ENCODE measurements at regions not wholly inside any gene's neighbourhood (a gene's known extent, or its start where the extent isn't known, plus 50 kb on each side); places are given as distances from the start of the nearest gene placed in this dataset.

DNA sequence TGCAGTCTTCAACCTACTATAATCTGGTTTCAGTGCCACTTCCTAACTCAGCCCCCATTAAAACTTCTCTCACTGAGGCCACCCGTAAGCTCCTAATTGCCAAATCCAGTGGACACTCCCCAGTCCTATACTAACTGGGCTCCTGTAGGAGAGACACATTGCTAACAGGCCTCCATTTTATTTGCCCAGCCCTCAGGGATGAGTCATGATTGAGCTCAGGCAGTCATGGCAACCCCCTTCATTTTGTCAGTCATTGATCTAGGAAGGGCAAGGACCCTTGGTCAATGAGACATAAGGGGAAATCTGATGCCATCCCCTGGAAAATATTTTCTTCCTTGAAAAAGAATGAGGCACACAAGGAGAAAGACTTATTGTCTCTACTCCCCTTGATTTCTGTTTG, 70.1 kb upstream of the HIF1A start:
- peak; percentile 49 for DNase-seq (ENCODE audit: low read depth)

DNA sequence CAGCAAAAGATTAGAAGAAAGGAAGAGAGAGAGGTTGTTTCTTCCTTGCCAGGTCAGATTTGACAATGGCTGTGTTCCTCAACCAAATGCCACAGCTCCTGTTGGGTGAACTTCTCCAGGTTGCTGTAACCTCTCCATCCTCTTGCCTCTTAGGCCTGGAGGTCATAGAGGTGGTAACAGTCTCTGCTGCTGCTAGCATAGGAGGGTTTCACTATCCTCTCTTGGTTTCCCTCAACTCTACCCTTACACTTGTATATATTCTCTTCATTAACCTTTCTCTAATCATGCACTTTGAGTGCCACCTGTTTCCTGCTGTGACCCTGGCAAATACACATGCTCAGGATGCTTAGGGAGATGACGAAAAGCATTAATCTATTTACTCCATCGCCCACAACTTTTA, 67.7 kb upstream of the HIF1A start:
- DNase-seq (ENCODE audit: low read depth) = no peak

DNA sequence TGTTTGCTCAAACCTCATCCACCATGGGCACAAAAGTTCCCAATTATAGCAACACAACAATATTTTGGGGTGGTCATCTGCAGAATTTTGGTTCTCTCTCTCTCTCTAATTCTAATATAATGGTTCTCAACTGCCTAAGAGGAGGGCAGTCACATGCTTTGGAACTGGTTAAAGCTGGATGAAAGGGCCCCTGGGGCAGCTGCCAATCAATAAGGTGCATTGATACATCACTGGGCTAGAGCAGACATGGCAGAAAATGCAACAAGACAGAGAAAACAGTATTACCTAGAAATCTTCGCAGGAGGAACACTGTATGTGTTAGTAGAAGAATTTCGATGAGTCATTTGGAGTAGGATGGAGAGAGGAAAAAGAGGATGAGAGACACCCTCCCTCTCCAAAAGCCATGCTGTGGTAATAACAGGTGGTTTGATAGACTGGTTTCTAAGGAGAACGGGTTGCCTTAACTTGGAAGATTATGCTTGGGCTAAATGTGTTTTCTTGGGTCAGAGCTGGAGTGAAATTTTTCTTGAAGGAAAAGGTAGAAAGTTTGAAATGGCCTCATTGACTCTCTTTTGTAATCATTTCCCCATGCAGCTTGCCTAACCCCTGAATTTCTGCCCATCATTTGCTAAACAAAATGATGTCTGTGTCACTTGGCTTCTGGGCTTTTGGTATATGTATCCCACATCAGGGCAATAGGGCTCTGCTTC, 67.1 kb upstream of the HIF1A start:
- no peak for DNase-seq (ENCODE audit: low read depth)

DNA sequence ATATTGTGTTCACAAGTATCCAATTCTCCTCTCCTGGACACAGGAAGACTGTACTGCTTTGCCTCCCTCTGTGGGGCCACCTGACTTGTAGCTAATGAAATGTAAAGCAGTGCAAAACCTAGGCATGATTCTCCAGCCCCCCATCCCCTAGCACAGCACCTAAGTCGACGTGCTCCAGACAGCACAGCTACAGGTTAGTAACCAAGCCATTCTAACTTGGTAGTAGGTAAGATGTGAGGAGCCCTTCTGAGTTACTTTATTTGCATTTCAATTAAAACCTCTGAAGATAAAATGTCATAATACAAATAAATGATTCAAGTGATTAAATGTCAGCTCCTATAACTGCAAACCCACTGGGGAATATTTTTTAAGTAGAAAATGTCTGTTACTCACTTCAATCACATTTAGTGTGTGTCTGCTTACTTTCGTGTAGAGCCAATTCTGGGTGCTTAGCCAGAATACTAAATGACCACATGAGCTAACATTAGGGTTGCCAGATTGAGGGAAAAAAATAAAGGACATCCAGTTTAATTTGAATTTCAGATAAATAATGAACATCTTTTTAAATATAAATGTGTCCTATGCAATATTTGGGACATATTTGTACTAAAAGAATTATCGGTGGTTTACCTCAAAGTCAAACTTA, 64.8 kb upstream of the HIF1A start:
- DNase-seq (ENCODE audit: low read depth) = no peak

DNA sequence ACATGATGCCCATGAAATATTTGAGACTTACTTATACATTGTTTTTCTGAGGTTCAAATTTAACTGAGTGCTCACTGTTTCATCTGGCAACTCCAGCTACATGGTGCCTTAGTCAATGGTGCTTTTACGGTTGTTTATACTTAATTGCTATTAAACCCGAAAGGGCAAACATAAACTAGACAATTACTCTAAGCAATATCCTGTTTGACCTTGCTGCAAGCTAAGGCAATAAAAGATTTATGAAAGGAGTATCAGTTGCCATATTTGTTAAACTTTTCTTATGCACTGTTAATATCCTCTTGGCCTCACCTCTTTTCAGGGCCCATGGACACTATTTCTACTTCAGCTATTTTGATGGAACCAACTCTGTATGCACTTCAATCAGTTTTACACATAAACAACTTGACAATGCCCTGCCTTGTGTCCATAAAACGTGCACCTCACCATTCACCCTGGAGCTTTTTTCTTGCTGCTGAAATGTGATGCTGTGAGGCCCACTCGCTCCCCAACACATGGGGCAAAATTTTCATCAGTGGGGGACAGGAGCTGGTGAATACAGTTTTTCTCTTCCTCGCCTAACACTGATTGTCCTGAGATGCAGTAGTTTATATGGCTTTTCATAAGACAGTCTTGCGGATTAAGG, 64.1 kb upstream of the HIF1A start:
- DNase-seq (ENCODE audit: low read depth) = no peak

DNA sequence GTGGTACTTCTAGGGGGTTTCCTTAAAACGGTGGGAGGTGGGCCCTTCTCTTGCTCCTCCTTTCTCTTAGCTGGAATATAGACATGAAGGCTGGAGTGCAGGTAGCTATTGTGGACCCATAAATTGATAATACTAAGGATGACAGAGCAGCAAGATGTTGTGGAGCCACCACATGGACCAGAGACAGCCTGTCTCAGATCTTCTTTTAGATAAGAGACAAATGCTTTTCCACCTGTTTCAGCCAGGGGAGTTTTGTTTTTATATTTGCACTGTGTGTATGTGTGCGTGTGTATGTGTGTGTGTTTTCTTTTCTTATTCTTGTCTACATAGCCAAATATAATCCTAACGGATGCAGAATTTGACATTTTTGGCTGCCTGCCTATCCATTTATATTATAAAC, 62.9 kb upstream of the HIF1A start:
- no peak for DNase-seq (ENCODE audit: low read depth)

DNA sequence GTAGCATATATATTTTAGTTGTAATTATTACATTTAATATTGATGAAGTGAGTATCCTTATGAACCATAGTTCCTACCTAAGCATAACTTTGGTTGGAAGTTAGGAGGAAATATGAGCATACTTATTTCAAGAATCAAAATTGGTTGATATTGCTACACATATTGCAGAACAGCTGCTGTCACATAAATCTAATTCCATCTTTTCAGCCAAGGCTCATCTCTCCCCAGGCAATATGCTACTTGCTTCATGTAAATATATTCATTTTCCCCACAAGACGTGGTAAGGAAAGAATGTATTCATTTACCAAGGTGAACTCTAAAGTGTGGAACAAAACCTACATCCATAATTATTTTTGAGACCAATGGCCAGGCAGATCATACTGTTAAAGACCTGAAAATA, 62.5 kb upstream of the HIF1A start:
- no peak for DNase-seq (ENCODE audit: low read depth)

DNA sequence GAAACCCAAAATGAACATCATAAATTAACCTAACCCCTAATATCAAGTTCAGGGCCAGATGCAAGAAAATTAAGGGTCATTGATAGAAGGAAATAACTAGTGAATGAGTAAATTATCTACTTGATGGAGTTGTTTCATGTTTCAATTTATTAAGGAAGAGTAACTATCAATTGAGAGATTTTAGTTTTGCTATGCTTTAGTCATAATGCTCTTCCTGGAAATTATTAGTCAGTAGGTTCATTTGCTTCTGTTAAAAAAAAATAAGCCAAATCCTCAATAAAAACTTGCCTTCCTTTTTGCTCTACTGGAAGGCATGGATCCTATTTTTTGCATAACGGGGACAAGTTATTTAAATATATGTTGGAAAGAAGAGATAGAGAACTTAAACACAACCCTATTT, 59.0 kb upstream of the HIF1A start:
- DNase-seq (ENCODE audit: low read depth) = no peak

DNA sequence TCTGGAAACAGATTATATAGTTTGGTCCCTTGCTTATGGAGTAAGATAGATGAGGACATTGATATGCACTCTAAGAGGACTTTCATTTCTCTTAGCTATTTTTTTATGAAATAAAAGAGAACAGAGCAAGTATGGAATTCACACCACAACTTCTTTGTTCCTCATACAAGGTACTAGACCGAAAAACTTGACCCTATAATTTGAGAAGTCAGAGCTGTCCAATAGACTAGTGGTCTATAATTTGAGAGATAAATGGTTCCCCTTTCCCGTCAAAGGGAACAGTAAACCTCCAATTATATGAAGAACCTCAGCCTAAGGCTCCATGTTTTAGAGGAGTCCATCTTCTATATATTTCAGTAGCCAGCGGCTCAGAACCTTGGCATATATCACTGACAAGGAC, 58.5 kb upstream of the HIF1A start:
- no peak for DNase-seq (ENCODE audit: low read depth)

DNA sequence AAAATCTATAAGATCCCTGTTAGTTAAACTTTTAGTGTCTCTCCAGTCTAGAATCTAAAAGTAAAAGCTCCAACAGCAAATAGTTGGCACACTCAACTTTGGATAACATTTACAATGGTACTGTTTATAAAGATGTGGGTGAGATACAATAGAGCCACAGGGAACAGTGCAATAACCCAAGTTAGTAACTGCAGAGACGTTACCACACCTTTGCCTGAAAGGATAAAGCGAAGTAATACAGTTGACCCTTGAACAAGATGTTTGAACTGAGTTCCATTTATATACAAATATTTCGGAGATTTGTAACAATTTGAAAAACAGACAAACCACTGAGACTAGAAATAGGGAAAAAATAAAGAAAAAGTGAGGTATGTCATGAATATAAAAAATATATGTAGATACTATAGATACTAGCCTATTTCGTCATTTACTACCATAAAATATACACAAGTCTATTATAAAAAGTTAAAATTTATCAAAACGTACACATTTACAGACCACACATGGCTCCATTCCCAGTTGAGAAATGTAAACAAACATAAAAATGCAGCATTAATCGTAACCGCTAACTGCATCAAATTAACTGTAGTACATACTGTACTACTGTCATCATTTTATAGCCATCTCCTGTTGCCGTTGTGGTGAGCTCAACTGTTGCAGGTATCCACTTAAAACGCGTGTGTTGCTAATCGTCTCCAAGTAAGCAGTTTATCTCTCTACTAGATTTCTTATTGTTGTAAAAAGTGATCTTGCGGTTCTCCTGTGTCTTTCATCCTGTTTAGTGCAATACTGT, 56.5 kb upstream of the HIF1A start:
- no peak for DNase-seq (ENCODE audit: low read depth)

DNA sequence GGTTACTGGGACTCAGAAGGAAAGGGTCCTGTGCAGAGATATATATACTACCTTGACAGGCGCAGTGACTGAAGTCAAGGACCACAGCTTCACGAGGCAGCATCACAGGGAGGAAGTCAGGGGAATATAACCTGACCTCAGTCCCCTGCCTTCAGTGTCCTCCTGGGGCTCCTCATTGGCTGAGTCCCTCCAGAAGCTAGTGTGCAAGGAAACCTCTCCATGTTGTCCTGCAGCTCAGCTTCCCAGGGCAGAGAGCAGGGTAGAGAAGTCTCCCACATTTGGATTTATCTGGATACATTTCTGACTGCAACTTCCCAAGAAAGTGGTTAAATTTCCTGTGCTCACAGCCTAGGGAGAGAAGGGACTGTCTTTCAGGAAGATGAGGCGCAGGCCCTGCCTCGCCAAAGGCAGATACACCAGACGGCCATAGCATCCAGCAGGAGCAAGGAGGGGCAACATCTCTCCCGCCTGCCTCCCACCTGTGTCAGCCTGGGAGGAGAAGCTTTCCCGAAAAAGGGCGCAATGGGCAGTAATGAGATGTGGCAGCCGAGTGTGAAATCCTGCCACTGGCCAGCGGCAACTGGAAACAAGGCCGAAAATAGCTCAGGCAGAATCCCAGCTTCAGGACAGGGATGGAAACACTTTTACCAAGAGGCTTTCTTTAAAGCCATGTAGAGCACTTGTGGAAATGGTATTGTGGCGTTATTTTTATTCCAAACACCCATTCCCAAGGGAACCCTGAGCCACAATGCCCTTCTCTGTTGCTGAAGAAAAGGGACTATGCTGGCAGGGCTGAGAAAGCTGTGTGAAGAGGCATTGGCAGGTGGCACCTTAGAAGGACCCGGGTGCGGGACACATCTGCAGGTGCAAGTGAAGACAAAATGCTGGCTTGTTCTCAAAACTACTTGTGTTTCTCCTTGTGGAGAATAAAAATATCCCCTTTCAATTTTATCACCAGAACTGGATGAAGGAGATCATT, 54.9 kb upstream of the HIF1A start:
- no peak for DNase-seq (ENCODE audit: low read depth)

DNA sequence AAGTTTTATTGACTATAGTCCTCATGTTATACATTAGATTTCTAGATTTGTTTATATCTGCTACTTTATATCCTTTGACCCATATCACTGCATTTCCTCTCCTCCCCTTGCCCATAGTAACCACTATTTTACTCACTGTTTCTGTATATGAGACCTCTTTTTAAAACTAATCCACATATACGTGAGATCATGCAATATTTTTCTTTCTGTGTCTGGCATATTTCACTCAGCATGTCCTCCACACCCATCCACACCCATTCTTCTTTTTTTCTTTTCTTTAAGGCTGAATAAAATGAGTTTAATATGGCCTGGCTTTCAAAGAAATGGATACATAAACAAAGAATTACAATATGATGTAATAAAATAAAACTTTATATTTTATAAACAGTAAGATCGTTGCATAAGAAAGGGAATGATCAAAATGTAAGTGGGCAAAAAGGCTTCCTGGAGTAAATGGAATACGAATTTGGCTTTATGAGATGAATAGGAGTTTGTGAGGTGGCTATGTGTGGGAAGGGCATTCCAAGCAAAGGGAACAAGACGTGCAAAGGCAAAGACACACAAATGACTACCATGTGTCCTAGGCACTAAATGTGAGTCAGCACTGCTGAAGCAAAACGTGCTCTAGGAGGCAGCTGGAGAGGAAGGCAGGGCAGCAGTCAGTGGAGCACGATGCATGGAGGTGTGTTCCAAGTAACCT, 53.2 kb upstream of the HIF1A start:
- peak; percentile 65 for DNase-seq (ENCODE audit: low read depth)

DNA sequence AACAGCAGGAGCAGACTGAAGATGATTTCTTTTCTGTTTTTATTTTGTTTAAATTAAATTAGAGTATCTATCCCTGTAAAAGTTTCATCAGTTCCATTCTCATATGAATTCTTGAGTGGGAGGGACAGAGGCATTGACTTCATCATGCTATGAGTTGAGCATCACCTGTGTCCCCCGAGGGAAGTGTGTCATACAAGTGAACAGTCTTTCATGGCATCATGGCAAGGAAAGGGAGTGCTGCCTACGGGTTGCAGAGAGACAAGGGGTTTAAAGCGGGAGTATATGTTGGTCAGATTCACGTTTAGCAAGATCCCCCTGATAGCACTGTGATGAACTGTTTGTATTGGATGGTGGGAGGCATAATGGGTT, 52.7 kb upstream of the HIF1A start:
- no peak for DNase-seq (ENCODE audit: low read depth)

DNA sequence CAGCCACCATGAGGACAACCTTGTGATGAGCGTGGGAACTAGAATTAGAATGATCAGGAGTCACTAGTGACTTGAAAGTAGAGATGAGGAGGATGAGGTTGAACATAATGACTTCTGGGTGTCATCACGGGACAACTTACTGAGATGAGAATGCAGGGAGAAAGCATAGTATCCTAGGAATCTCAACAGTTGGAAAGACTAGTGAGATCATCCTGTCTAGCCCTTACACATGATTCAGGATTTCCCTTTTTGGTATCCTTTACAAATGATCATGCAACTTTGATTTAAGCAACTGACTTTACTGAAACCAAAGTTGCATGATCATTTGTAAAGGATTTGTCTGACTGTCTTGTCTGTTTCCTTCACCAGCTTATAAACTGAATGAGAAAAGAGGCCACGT, 51.8 kb upstream of the HIF1A start:
- no peak for DNase-seq (ENCODE audit: low read depth)

DNA sequence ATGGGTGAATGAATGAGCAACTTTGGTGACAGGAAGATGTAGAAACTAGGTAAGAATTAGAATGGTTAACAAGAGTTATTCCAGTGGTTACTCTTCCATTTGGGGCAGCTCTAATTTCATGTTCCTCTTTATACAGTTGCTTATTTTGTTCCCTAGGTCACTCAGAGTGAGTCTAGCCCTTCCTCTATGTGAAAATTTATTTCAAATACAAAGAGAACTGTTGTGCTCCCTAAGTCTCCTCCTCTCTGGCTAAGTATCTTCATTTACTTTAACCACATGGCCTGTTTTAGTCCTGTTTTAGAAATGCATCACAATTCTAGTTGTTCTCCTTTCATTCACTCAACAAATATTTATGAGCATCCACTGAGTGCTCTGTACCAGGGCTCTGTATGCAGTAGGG, 51.1 kb upstream of the HIF1A start:
- DNase-seq (ENCODE audit: low read depth) = no peak

DNA sequence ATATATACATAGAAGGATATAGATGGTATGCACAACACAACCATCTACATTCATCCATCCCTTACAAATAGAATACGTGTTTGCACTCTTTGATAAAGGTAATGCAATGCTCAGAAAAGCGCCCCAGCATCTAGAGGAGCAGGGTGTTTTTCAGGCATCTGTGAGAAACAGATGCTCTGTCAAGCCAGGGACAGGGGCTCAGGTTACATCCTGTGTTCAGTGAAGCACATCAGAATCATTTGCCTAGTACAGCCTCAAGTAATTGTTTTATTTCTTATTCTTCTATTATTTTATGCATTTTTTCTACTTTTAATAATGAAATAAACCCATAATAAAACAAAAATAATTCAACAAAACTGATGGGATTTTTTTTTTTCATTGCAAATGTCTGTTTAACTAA, 50.5 kb upstream of the HIF1A start:
- no peak for DNase-seq (ENCODE audit: low read depth)

DNA sequence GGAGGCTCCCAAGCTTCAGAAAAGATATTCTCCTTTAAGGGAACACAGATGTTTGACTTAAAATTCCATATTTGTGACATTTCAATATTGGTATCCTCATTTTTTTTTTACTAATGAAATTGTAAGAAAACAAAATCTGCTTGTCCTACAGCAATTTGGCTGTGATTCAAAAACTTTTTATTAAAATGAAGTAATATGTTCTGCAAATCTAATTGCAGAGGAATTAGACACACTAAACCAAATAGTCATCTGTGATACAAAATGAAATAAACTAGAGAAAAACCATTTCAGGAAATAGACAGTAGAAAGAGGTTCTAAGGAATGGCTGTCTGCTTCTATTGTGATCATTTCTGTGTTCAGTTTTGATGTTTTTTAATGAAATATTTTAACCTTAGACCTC, 50.1 kb upstream of the HIF1A start:
- DNase-seq (ENCODE audit: low read depth) = no peak

Data from Daoy (cell line).